Epidermal melanocyte (primary cell): ENCODE measurements at regions not wholly inside any gene's neighbourhood (a gene's known extent, or its start where the extent isn't known, plus 50 kb on each side); places are given as distances from the start of the nearest gene placed in this dataset.
"Not testable (repeated sequence)": the region's sequence is repeated elsewhere in the genome, so short reads cannot be mapped to it uniquely, and the experiment has no call there.

Experiments
- DNase-seq: peaks from one replicate; pipeline ENCODE4 v3.0.0; 2011; ENCODE audit warnings: low spot score; ENCODE audit not compliant: insufficient read length

DNA sequence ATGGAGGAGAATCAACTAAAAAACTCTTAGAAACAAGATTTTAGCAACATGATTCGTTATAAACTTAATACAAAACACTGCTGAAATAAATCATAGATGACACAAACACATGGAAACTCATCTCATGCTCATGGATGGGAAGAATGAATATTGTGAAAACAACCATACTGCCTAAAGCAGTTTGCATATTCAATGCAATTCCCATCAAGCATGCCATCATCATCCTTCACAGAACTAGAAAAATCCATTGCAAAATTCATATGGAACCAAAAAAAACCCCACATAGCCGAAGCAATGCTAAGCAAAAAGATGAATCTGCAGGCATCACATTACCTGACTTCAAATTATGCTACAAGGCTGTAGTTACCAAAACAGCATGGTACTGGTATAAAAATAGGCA is 1015.8 kb upstream of the GRIA3 start:
- DNase-seq: no peak

DNA sequence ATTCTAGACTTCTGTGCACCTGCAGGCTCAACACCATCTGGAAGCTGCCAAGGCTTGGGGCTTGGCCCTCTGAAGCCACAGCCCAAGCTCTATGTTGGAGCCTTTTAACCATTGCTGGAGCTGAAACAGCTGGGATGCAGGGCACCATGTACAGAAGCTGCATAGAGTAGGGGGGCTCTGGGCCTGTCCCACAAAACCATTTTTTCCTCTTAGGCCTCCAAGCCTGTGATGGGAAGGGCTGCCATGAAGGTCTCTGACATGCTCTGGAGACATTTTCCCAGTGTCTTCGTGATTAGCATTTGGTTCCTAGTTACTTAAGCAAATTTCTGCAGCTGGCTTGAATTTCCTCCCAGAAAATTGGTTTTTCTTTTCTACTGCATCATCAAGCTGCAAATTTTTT is 999.3 kb upstream of the GRIA3 start:
- no peak for DNase-seq

DNA sequence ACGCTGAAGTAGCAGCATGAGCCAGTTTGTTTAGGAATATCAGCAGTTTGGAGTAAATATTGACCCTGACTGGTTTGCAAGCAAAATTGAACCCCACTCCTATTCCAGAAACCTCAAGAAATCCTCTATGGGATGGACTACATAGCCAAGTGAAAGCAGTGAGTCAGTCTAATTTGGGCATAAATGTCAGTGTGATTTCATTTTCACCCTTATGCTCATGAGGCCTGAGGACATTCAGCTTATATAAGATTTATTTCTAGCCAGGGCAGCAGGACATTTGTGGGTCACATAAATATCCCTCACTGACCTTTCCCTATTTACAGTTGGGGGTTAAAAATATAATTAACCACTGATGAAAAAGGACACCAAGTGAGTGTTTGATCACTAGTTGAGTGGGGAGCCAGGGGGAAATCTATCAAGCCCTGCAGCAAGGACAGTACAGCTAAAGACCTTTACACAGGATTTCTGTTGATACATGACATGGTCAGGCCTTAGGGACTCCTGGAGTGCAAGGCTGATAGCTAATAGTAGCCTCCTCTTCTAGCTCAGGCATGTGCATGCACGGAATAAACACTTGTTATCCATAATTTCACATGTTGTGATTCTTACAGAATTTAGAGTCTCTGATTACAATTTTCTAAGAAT is 996.9 kb upstream of the GRIA3 start:
- DNase-seq: no peak

DNA sequence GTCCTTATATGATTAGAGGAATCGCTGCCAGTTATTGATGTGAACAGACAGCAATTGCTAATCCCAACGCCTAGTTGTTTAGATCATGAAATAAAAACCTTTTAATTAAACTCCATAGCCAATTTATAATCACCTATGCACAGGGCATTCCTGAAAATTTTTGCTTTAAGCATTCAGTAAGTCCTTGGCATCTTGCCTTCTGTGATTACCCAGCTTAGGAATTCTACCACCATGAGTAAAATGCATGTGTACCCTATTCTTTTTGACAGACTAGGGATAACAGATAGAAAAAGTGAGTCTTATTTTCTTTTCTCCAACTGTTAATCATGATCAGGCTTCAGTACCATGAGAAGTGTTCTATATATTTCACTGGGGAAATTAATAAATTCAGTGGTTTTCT is 995.3 kb upstream of the GRIA3 start:
- DNase-seq: no peak

DNA sequence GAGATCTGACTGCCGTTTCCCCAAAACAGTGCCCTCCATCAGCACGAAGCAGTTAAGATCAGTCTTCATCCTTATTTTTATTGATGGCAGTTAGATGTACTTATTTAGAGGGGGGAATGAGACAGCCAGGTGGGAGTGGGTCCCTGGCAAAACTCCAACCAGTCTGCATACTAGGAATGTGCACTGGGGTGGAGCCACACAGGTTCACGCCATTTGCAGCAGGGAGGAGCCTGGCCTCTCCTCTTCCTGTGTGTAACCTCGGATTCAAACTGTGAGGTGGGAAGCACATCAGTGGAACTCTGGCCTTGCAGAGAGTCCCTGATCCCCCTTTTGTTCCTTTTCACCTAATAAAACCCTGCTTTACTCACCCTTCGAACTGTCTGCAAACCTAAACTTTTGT is 987.7 kb upstream of the GRIA3 start:
- no peak for DNase-seq

DNA sequence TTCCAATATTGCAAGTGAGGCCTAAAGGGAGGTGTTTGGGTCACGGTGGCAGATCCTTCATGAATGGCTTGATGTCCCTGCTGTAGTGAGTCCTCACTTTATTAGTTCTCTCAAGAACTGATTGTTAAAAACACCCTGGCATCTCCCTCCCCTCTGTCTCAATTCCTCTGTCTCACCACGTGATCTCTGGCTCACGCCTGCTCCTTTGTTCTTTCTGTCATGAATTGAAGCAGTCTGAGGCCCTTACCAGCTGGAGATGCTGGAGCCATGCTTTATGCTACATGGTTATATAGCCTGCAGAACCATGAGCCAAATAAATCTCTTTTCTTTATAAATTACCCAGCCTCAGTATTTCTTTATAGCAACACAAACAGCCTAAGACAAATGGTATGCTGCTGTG is 980.7 kb upstream of the GRIA3 start:
- DNase-seq: no peak

DNA sequence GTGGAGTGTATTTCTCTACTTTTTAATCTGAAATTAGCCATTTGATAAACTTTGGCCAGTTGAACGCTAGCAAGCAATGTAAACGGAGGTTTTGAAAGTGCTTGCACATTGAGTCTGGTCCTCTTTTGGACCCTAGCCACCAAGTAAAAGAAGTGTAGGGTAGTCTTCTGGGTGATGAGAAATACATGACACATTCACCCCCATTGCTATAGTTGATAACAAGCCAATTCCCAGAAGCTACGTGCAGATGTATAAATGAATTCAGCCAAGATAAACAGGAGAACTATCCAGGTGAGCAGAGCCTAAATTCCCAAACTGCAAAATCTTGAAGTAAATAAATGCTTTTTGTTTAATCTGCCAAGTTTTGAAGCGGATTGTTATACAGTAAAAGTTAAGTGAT is 965.4 kb upstream of the GRIA3 start:
- no peak for DNase-seq

DNA sequence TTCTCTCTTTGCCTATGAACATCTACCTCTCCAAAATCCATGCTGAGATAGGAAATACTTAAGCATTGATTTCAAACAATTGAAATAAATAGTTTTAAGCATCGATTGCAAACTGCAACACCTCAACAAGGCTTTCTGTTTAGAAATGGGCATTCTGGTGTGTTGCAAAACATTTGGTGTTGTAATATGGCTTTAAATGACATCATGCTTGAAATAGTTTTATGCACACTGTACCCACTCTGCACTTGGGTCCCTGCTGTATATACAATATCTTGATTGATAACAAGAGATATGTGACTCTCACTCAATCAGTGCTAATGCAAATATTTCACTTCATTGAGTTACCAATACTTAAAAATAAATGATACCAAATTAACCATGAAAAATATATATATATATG is 964.9 kb upstream of the GRIA3 start:
- no peak for DNase-seq

DNA sequence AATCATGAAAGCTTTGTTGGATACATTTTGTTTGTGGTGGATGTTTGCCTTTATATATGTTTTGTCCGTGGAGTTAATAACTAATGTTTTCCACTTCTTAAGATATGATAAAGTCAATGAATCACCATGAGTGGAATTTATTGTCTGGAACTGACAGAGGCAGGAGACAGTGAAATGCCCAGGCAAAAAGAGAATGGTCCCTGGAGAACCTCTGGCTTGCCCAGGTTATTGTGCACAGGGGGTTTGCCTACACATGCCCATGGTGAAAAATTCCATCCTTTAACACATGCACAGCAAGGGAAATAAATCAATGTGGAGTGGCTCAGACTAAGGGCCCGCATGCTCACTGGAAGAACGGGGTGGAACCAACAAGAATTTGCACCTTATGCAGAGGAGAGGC is 964.3 kb upstream of the GRIA3 start:
- DNase-seq: no peak

DNA sequence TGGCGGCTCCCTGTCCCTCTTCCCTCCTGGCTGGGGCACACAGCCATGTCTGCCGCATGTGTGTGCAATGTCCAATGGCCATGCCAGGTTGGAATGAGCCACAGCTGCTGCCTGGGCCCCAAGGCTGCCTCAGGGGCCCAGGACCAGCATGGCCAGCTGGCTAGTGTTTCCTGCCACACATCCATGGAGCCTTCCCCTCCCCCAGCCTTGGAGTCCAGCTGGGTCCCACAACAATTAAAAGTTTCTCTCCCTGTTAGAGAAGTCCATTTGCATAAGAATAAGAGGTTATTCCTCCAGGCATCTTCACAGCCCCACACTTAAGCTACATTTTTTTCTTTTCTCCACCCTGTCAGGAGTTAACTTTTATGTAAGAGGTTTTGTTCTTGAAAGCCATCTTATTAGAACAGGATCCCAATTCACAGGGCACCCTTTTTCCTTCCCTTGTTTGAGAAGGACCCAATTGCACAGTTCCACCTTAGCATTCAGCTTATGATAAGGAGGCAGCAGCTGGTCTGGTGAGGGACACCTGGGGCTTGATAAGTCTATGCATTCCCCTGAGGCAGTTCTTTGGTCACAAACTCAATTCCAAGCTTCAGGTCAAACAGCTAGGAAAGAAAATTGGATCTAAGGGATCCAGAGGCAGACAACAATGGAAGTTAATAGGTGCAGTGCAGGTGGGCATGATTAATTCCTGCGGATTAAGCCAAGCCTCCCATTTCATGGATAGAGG is 963.3 kb upstream of the GRIA3 start:
- no peak for DNase-seq

DNA sequence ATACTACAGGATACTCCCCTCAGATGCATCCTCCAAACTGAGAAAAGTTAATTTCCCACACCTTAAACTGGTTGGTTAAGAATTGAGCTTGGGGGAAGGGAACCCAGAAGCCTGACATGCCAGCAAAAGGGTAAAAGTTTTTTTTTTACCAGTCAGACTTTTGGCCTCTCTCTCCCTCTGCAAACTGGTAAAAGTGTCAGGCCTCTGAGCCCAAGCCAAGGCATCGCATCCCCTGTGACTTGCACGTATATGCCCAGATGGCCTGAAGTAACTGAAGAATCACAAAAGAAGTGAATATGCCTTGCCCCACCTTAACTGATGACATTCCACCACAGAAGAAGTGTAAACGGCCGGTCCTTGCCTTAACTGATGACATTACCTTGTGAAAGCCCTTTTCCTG is 962.3 kb upstream of the GRIA3 start:
- DNase-seq: not testable (repeated sequence)

DNA sequence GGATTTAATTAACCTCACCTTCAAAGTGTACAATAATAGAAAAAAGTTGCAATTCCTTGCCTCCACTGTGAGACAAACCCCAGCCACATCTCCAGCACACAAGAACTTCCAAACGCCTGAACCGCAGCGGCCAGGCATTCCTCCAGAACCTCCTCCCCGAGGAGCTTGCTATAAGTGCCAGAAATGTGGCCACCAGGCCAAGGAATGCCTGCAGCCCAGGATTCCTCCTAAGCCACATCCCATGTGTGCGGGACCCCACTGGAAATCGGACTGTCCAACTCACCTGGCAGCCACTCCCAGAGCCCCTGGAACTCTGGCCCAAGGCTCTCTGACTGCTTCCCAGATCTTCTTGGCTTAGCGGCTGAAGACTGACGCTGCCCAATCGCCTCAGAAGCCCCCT is 959.9 kb upstream of the GRIA3 start:
- DNase-seq: not testable (repeated sequence)

DNA sequence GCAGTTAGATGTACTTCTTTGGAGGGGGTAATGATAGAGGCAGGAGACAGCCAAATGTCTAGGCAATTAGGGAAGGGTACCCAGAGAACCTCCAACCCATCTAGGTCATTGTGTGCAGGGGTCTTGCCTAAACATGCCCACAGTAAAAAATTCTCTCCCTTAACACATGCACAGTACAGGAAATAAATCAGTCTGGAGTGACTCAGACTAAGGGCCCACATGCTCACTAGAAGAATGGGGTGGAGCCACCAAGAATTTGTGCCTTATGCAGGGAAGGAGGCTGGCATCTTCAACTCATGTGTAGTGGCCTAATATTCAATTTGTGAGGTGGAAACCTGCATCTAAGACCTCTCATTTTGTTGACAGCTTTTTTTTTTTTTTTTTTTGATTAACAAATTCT is 945.3 kb upstream of the GRIA3 start:
- no peak for DNase-seq

DNA sequence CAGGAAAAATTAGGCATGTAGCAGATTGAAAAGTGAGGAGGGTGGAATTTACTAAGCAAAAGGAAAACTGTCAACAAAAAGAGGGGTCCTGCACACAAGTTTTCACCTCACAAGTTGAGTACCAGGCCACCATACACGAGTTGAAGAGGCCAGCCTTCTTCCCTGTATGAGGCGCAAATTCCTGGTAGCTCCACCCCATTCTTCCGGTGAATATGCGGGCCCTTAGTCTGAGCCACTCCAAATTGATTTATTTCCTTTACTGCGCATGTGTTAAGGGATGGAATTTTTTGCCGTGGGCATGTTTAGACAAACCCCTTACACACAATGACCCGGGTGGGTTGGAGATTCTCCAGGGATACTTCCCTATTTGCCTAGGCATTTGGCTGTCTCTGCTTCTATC is 942.1 kb upstream of the GRIA3 start:
- DNase-seq: no peak

DNA sequence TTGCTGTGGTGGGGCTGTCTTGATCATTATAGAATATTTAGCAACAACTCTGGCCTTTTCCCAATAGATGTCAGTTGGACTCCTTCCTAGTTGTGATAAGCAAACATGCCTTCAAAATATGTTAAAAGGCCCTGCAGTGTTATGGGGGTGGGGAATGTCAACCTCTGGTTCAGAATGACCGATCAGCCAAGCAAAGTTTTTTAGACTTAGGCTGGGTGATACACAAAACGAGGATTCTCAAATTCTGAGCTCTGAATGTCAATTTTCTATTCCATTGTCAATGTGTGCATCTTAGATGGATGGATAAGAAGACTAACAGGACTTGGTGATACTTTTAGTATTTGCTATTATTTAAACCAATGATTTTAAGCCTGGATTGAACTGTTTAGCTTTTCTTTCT is 940.0 kb upstream of the GRIA3 start:
- no peak for DNase-seq

DNA sequence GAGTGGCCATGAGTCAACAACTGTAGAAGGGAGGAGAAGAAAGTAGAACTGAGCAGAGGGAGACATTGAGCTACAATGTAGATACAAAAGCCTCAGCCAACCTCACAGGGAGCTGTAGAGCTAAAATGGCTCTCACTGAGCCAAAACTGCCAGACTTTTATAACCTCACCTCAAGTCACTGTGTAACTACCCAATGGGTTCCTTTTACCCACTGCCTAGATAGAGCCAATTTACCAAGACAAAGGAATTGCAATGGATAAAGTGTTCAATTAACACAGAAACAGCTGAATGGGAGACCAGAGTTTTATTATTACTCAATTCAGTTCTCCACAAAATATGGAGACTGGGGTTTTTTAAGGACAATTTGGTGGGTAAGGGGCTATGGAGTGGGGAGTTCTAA is 938.9 kb upstream of the GRIA3 start:
- DNase-seq: no peak

DNA sequence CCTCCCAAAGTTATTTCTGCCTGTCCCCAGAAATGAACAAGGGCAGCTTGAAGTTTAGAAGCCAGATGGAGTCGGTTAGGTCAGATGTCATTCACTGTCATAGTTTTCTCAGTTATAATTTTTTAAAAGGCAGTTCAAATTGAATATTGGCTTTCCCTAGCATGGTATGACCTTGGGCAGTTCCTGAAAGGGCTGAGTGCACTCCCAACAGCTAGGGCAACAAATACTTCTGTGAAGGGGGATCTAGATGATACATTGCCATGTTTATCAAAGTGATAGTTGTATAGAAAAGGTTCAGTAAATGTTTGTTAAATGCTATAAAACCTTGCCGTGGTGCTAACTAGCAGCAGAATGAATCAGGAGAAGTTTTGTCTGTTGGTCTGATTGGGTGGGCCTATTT is 938.1 kb upstream of the GRIA3 start:
- no peak for DNase-seq

DNA sequence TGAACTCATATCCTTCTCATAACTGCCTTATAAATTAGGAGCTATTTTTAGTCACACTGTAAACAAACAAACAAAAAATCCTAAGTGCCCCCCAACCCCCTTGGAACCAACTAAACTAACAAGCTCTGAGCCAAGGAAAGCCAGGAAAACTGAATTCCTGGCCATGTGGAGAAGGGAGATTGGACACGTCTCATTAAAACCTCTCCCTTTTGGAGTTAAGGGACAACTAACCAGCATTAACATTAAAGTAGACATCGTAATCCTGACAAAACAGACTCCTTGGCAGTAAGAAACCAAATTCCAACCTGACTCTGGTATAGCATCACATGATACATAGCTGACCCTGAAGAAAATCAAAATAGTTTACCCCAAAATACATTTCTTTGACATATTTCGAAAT is 937.1 kb upstream of the GRIA3 start:
- no peak for DNase-seq

DNA sequence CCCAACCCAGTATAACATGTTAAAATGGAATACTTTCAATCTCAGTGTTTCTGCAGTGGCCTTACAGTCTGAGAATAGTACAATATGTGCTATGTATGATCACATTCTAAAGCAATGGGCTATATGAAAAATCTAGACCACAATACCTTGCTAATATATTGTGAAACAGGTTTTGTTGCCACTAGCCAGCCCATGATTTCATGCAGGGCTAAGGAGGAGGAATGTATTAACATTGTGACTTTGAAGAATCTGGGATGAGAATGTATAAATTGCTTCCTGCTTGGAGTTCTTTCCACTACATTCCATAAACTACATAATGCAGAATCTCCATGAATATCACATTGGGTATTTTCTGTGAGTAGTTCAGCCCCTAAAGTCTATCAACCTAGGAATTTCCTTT is 935.4 kb upstream of the GRIA3 start:
- no peak for DNase-seq

DNA sequence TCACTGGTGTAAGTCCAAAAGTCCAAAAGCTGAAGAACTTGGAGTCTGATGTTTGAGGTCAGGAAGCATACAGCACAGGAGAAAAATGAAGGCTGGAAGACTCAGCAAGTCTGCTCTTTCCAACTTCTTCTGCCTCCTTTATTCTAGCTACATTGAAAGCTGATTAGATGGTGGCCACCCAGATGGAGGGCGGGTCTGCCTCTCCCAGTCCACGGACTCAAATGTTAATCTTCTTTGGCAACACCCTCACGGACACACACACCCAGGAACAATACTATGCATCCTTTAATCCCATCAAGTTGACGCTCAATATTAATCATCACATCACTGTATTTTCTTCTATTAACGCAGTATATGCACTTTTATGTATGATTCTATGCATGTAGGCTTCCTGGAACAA is 931.6 kb upstream of the GRIA3 start:
- DNase-seq: no peak

DNA sequence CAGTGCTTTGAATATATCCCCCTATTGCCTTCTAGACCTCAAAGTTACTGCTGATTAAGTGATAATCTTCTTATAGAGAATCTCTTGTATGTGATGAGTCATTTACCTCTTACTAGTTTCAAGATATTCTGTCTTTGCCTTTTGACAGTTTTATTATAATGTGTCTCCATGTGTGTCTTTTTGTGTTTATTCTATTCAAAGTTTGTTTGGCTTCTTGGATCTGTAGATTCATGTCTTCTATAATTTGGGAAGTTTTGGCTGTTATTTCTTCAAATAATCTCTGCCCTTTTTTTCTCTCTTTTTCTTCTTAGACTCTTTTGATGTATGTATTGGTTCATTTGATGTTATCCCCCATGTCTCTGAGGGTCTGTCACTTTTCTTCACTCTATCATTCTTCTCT is 915.7 kb upstream of the GRIA3 start:
- DNase-seq: no peak

DNA sequence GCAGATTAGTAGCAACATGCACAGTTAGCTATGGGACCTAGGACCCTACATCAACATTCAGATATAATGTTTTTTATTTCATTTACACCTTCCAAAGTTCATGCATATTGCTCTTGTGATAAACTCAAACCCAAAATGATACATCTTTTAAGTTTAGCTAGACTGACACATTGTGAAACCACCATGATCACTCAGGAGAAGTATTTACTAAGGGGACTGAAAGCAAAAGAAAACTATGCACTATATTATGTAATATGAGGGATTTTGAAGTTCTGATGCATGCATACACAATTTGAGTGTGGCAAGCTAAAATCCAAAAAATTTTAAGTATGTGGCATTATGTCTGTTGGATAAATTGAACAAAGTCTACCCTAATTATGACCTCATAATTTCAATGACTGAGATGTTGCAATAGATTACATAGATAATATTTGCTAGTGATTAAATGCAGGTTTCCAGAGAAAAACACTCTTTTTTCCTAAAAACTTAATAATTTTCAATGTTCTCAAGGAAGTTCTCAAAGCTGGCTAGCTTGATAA is 914.8 kb upstream of the GRIA3 start:
- DNase-seq: no peak

DNA sequence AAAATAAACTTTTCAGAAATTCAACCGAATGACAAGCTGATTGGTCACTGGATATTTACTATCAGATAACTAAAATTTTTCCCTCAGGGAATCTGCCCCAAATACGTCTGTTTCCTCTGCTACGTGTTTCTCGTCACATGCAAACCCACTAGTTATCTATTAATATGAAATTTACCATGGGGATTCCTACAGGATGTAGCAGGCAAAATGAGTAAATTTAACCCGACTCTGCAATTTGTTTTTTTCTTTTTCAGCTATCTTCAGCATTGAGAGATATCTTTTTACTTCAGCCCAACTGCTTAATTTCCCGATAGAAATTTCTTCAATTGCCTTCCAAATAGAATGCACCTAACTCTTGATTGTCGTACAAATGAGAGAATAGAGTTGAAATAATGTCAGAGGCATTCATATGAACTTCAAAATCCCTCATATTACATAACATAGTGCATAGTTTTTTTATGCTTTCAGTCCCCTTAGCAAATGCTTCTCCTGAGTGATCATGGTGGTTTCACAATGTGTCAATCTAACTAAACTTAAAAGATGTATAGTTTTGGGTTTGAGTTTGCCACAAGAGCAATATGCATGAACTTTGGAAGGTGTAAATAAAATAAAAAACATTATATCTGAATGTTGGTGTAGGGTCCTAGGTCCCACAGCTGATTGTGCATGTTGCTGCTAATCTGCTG is 913.1 kb upstream of the GRIA3 start:
- no peak for DNase-seq
